Stimulated activated effector memory CD8-positive, alpha-beta T cell treated with anti-CD3 and anti-CD28 coated beads, Interleukin-12 subunit alpha, Interleukin-12 subunit beta, amount 100 ng/mL, for 72 hours (primary cell): ENCODE measurements at regions not wholly inside any gene's neighbourhood (a gene's known extent, or its start where the extent isn't known, plus 50 kb on each side); places are given as distances from the start of the nearest gene placed in this dataset.
"Not testable (repeated sequence)": the region's sequence is repeated elsewhere in the genome, so short reads cannot be mapped to it uniquely, and the experiment has no call there.

ENCODE experiments used
- ATAC-seq: fragments of 150-1000 bp; cut with Tn5 transposase; 2 replicates; pipeline ENCODE4 v1.10.0; 2021
- DNase-seq, 2 donors: peaks; one replicate each; pipeline ENCODE4 v3.0.0; 2021 to 2022; ENCODE audit warnings: low spot score in 2 of 2
- H3K27ac Mint-ChIP-seq: one replicate; pipeline ENCODE4 v1.8.0; 2022; ENCODE audit warnings: mild to moderate bottlenecking, mixed read lengths
- H3K36me3 Mint-ChIP-seq: one replicate; pipeline ENCODE4 v1.8.0; 2022; ENCODE audit warnings: mild to moderate bottlenecking, mixed read lengths
- H3K4me1 Mint-ChIP-seq: one replicate; pipeline ENCODE4 v1.8.0; 2022; ENCODE audit warnings: mixed read lengths
- H3K4me3 Mint-ChIP-seq: one replicate; pipeline ENCODE4 v1.8.0; 2022; ENCODE audit warnings: mild to moderate bottlenecking, mixed read lengths
- H3K9me3 Mint-ChIP-seq: one replicate; pipeline ENCODE4 v1.8.0; 2022; ENCODE audit warnings: mixed read lengths

DNA sequence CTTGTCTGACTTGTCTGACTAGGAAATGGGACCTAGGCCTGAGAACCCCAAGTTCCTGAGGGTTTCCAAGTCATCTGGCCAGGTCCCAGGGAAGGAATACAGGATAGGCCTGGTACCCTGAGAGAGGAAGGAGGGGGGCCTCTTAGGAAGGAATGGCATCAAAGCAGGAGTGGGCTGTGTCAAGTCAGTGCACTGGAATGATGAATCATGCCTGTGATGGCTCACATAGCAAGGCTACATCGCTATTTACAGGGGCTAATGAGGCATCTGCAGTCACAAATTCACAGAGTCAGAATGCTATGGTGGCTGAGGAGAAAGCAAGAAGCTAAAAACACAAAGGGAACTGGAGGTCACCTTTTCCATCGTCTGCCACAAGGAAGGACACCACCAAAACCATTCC is 247.3 kb downstream of the NXPE2 start:
- no peaks in the 10 kb centered on the region for H3K36me3 Mint-ChIP-seq
- no peak for ATAC-seq
- H3K27ac Mint-ChIP-seq, result no peak overlapping the region
- no peaks in the 10 kb centered on the region for H3K4me1 Mint-ChIP-seq
- H3K4me3 Mint-ChIP-seq, result no peak overlapping the region
- peaks cover 6% of the 10 kb centered on the region for H3K9me3 Mint-ChIP-seq
- no peak for DNase-seq

- Mint-ChIP-seq H3K9me3 (peaks cover 6% of the 10 kb centered on the region), H3K36me3 (no peaks in the 10 kb centered on the region), H3K4me1 (no peaks in the 10 kb centered on the region), H3K27ac (no peak overlapping the region), H3K4me3 (no peak overlapping the region)
- ATAC-seq (no peak), DNase-seq (no peak)
Observed at GRCh38 chr11:114928260-114928870, 250.0 kb downstream of the NXPE2 start.

DNA sequence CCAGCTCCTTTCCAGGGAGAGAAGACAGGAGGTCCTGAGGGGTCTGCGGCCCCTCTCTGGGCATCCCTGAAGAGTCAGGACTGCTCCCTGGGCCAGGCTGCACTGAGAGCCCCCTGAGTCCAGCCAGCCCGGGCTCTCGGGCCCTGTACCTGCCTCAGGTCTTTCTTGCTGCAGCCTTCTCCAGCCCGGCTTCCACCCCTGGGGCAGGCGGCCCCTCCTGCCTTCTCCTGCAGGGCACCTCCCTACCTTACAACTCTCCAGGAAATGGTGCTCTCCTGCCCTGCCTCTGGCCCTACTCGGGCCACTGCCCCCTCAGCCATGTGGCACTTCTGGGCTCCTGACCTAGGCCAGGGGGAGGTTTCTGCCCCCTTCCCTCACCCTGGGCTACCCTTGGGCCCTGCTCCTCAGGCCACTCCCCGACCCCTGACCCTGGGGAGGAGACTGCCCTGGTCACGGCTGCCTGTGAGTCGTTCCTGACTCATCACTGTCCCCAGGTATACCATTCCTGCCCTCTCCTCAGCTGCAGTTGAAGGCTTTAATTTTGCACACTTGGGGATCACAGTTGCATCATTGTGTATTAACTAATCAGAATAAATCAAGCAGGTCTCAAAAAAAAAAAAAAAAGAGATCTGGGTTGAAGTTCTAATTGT is 251.1 kb downstream of the NXPE2 start:
- peak; percentile 17 for ATAC-seq

GRCh38 chr11:114938799-114939198 is 260.5 kb downstream of the NXPE2 start:
- H3K36me3 Mint-ChIP-seq, result no peaks in the 10 kb centered on the region
- ATAC-seq, result no peak
- DNase-seq, result no peak

More for the DNA sequence above, 251.1 kb downstream of the NXPE2 start:
- Mint-ChIP-seq H3K27ac (no peak overlapping the region), H3K4me3 (no peak overlapping the region), H3K9me3 (peaks cover 6% of the 10 kb centered on the region), H3K4me1 (no peaks in the 10 kb centered on the region), H3K36me3 (no peaks in the 10 kb centered on the region)
- DNase-seq, result no peak

DNA sequence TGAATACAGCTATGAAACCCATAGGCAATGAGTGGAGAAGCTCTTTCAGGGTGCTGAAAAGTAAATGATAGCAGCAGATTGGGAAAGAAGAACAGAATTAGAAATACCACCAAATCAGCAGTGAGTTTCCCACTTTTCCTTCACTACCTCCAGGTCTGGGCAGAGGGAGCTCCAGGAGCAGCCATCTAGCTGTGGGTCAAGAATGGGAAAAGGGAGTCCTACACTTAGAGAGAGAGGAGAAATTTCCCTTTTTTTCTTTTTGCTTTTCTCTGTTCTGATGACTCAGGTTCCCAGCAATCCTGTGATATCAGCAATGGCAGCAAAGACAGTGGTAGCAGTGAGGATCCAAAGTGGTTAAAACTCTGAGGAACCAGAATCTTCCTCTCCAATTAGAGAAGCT is 263.9 kb downstream of the NXPE2 start:
- Mint-ChIP-seq H3K36me3 (no peaks in the 10 kb centered on the region), H3K4me1 (no peaks in the 10 kb centered on the region), H3K27ac (no peak overlapping the region), H3K4me3 (no peak overlapping the region), H3K9me3 (peaks cover 11% of the 10 kb centered on the region)
- DNase-seq (no peak), ATAC-seq (no peak)

More at GRCh38 chr11:114938799-114939198, 260.5 kb downstream of the NXPE2 start:
- no peaks in the 10 kb centered on the region for H3K4me1 Mint-ChIP-seq
- H3K4me3 Mint-ChIP-seq, result no peak overlapping the region
- H3K27ac Mint-ChIP-seq, result no peak overlapping the region
- H3K9me3 Mint-ChIP-seq, result peaks cover 8% of the 10 kb centered on the region

DNA sequence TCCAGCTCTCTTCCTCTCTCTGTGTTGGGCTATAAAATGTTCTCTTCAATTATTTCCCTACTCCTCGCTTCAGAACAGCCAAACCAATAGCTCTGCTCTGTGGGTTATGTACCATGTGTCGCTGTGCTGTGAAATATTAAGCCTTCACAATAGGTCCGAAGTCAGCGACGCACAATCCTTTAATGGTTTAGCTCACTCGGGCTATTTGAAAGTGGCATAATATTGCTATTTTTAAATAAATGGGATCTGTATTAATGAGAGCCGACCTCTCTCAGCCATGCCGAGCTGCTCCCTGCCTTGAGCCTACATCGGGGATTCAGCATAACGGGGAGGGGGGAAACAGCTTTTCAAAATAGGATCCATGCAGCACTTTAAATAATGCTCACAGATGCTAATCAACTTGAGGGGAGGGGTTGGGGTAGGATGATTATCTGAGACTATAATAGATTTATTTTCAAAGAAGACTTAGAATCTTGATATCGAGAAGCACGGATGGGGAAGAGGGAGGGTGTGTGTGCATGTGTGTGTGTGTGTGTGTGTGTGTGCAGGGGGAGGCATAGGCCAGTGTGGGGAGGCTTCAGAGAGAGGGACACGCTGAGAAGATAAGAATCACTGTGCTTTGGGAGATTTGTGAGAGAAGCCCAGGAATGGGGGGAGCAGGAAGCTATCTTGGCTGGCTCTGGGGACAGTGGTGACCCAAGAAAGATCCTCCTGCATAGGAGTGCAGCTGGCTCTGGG is 271.5 kb downstream of the NXPE2 start:
- ATAC-seq (no peak), DNase-seq (no peak)
- Mint-ChIP-seq H3K36me3 (no peaks in the 10 kb centered on the region), H3K27ac (no peak overlapping the region), H3K9me3 (peaks cover 3% of the 10 kb centered on the region), H3K4me3 (no peak overlapping the region), H3K4me1 (no peaks in the 10 kb centered on the region)

DNA sequence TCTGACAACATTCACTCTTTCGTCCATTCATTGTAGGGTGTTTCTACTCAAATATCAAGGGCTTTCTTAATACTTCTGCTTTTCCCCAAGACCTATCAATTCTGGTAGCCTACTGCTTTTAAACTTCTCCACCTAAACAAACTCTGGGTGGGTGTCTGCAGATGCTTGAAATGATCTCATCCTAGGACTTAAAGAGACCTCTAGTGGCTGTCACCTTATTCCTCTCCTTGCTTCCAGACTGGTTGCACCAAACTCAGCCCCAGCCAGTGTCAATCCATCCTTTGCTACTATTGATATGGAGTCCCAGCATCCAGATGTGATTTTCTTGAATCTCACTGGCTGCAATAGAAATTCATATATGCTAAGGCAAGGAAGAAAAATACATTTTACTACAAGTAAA is 274.7 kb downstream of the NXPE2 start:
- Mint-ChIP-seq H3K9me3 (no peaks in the 10 kb centered on the region), H3K4me1 (no peaks in the 10 kb centered on the region), H3K4me3 (no peak overlapping the region), H3K27ac (no peak overlapping the region), H3K36me3 (no peaks in the 10 kb centered on the region)
- ATAC-seq (no peak), DNase-seq (no peak)

GRCh38 chr11:114955923-114956322 is 277.6 kb downstream of the NXPE2 start:
- DNase-seq (no peak), ATAC-seq (no peak)
- Mint-ChIP-seq H3K36me3 (no peaks in the 10 kb centered on the region), H3K9me3 (no peaks in the 10 kb centered on the region), H3K27ac (no peak overlapping the region), H3K4me1 (no peaks in the 10 kb centered on the region), H3K4me3 (no peak overlapping the region)

DNA sequence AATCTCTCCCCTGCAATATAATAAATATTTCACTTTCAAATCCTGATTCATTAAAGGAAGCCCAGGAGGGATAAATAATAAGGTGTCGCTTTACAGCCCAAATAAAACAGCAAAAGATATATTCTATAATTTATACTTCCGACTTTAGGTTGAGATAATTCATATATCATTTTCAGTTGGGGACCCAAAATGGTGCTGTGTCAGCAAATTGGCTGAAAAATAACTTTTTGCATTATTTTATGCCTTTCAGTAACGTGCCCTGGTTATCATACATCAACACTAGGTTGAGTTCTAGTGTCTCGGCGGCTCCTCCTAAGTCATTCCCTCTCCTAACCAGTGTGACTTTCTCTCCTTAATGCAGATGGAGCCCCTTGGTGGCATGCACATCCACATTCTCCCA is 278.2 kb downstream of the NXPE2 start:
- ATAC-seq (no peak), DNase-seq (no peak)
- H3K4me3 Mint-ChIP-seq, result no peak overlapping the region
- H3K27ac Mint-ChIP-seq, result no peak overlapping the region
- no peaks in the 10 kb centered on the region for H3K36me3 Mint-ChIP-seq
- no peaks in the 10 kb centered on the region for H3K9me3 Mint-ChIP-seq
- no peaks in the 10 kb centered on the region for H3K4me1 Mint-ChIP-seq

DNA sequence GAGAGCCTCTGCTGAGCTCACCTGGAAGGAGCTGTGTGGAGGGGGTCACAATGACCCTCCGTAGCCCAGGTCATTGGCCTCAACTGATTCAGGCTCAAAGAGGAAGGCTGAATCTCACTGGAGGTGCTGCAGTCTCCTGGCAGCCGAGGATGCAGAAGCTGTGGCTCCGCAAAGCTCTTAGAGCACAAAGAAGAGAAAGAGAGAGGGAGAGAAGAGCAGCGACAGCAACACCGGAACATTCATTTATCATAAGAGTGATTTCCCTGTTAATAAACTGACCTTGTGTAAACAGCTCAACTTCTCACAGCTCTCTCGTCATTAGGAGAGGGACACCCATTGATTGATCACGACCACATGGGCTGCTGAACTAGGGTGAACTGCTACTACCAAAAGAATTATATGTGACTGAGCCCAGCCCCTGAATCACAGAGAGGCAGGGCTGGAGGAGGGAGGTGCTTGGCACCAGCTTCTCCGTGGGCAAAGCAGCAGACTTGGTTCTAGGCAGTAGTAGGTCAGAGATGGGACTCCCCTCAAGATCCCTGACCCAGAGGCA is 281.7 kb downstream of the NXPE2 start:
- Mint-ChIP-seq H3K4me3 (no peak overlapping the region), H3K27ac (no peak overlapping the region), H3K4me1 (no peaks in the 10 kb centered on the region), H3K9me3 (no peaks in the 10 kb centered on the region), H3K36me3 (no peaks in the 10 kb centered on the region)
- no peak for DNase-seq
- ATAC-seq, result peak; percentile 36

GRCh38 chr11:114960819-114961218 is 282.5 kb downstream of the NXPE2 start:
- not testable (repeated sequence) for H3K4me3 Mint-ChIP-seq, H3K9me3 Mint-ChIP-seq, H3K36me3 Mint-ChIP-seq, DNase-seq, H3K27ac Mint-ChIP-seq, H3K4me1 Mint-ChIP-seq
- peak; percentile 8 for ATAC-seq

GRCh38 chr11:114964676-114965214 is 286.4 kb downstream of the NXPE2 start:
- Mint-ChIP-seq H3K27ac (no peak overlapping the region), H3K4me3 (no peak overlapping the region), H3K4me1 (no peaks in the 10 kb centered on the region), H3K36me3 (no peaks in the 10 kb centered on the region), H3K9me3 (no peaks in the 10 kb centered on the region)
- ATAC-seq (no peak), DNase-seq (no peak)

- DNase-seq, result no peak
- no peak overlapping the region for H3K4me3 Mint-ChIP-seq
- no peaks in the 10 kb centered on the region for H3K36me3 Mint-ChIP-seq
- no peaks in the 10 kb centered on the region for H3K4me1 Mint-ChIP-seq
- no peak for ATAC-seq
- H3K27ac Mint-ChIP-seq, result no peak overlapping the region
- no peaks in the 10 kb centered on the region for H3K9me3 Mint-ChIP-seq
Observed at GRCh38 chr11:114970927-114971645, 292.8 kb downstream of the NXPE2 start.

- no peaks in the 10 kb centered on the region for H3K36me3 Mint-ChIP-seq
- H3K4me3 Mint-ChIP-seq, result no peak overlapping the region
- H3K4me1 Mint-ChIP-seq, result no peaks in the 10 kb centered on the region
- no peak for ATAC-seq
- no peak overlapping the region for H3K27ac Mint-ChIP-seq
- H3K9me3 Mint-ChIP-seq, result no peaks in the 10 kb centered on the region
- no peak for DNase-seq
Observed at GRCh38 chr11:114972105-114972504, 293.8 kb downstream of the NXPE2 start.

DNA sequence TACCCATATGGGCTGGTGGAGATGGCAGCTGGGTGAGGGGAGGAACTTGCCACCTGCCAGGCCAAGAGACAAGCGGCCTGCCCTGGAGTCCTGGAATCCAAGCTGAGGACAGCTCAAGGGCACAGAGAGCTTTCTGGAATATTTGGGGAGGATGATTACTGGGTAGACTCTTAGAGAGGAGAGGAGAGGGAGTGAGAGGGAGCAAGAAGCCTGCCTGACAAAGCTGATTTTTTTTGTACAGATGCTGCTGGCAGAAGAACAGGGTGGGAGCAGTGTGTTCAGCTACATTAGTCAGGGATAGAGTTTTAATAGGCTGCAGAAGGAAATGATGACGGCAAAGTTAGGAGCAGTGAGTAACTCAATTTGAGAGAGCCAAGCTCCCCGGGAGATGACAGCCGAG is 299.3 kb downstream of the NXPE2 start:
- no peak overlapping the region for H3K27ac Mint-ChIP-seq
- H3K4me3 Mint-ChIP-seq, result no peak overlapping the region
- DNase-seq, result no peak
- peak; percentile 26 for ATAC-seq
- H3K4me1 Mint-ChIP-seq, result no peaks in the 10 kb centered on the region
- no peaks in the 10 kb centered on the region for H3K36me3 Mint-ChIP-seq
- H3K9me3 Mint-ChIP-seq, result no peaks in the 10 kb centered on the region
